SK-N-SH treated with all-trans-retinoic acid at 6 μM for 48 hours (cell line): ENCODE measurements at regions not wholly inside any gene's neighbourhood (a gene's known extent, or its start where the extent isn't known, plus 50 kb on each side); places are given as distances from the start of the nearest gene placed in this dataset.

Experiments
- ATAC-seq: fragments of 200-7000 bp; cut with Tn5 transposase; 3 replicates; pipeline ENCODE4 v1.9.1; 2020; ENCODE audit warnings: mild to moderate bottlenecking, moderate library complexity
- ARNTL ChIP-seq: fragments of 450-650 bp; formaldehyde crosslinking; IDR thresholded peaks from 2 replicates; pipeline ENCODE4 v1.5.0; 2020; ENCODE audit warnings: low read depth, mild to moderate bottlenecking, moderate library complexity, borderline replicate concordance
- BACH2 ChIP-seq: fragments of 250-450 bp; sonication (Bioruptor Pico); IDR thresholded peaks from 2 replicates; pipeline ENCODE4 v1.9.0; 2021; ENCODE audit warnings: mild to moderate bottlenecking, borderline replicate concordance
- CREB5 ChIP-seq: fragments of 250-450 bp; sonication (Bioruptor Pico); IDR thresholded peaks from 2 replicates; pipeline ENCODE4 v1.5.1; 2020; ENCODE audit warnings: low read depth, mild to moderate bottlenecking, moderate library complexity
- CSDC2 ChIP-seq: fragments of 250-450 bp; sonication (Bioruptor Pico); IDR thresholded peaks from 2 replicates; pipeline ENCODE4 v1.5.0; 2020; ENCODE audit warnings: mild to moderate bottlenecking, moderate library complexity
- GLIS3 ChIP-seq: fragments of 250-450 bp; sonication (Bioruptor Pico); IDR thresholded peaks from 2 replicates; pipeline ENCODE4 v1.5.0; 2020; ENCODE audit warnings: mild to moderate bottlenecking, moderate library complexity
- ISL1 ChIP-seq: fragments of 250-450 bp; sonication (Bioruptor Pico); IDR thresholded peaks from 2 replicates; pipeline ENCODE4 v2.1.2; 2022; ENCODE audit warnings: mild to moderate bottlenecking, moderate library complexity
- OSR1 ChIP-seq: fragments of 250-450 bp; sonication (Bioruptor Pico); IDR thresholded peaks from 2 replicates; pipeline ENCODE4 v1.8.0; 2022; ENCODE audit warnings: moderate library complexity, mild to moderate bottlenecking, inconsistent platforms
- PATZ1 ChIP-seq: fragments of 250-450 bp; sonication (Bioruptor Pico); IDR thresholded peaks from 2 replicates; pipeline ENCODE4 v1.8.0; 2020; ENCODE audit warnings: mild to moderate bottlenecking, moderate library complexity, borderline replicate concordance
- POU6F1 ChIP-seq: fragments of 250-450 bp; sonication (Bioruptor Pico); IDR thresholded peaks from 2 replicates; pipeline ENCODE4 v1.8.0; 2021; ENCODE audit warnings: low read depth, mild to moderate bottlenecking, moderate library complexity, borderline replicate concordance
- PPARA ChIP-seq: fragments of 250-450 bp; sonication (Bioruptor Pico); IDR thresholded peaks from 2 replicates; pipeline ENCODE4 v1.5.0; 2020; ENCODE audit warnings: mild to moderate bottlenecking, borderline replicate concordance
- RARB ChIP-seq: fragments of 250-450 bp; sonication (Bioruptor Pico); IDR thresholded peaks from 2 replicates; pipeline ENCODE4 v1.8.0; 2021; ENCODE audit warnings: mild to moderate bottlenecking, moderate library complexity
- SNAI2 ChIP-seq: fragments of 250-450 bp; sonication (Bioruptor Pico); IDR thresholded peaks from 2 replicates; pipeline ENCODE4 v1.5.0; 2020; ENCODE audit warnings: mild to moderate bottlenecking, moderate library complexity
- TCF4 ChIP-seq: fragments of 250-450 bp; sonication (Bioruptor Pico); IDR thresholded peaks from 2 replicates; pipeline ENCODE4 v1.8.0; 2021; ENCODE audit warnings: mild to moderate bottlenecking, moderate library complexity, borderline replicate concordance
- TOX ChIP-seq: fragments of 250-450 bp; sonication (Bioruptor Pico); IDR thresholded peaks from 2 replicates; pipeline ENCODE4 v1.8.0; 2021; ENCODE audit warnings: mild to moderate bottlenecking, moderate library complexity, borderline replicate concordance
- TSHZ2 ChIP-seq: fragments of 250-450 bp; sonication (Bioruptor Pico); IDR thresholded peaks from 2 replicates; pipeline ENCODE4 v1.5.0; 2020; ENCODE audit warnings: mild to moderate bottlenecking, moderate library complexity
- ZFP3 ChIP-seq: fragments of 250-450 bp; sonication (Bioruptor Pico); IDR thresholded peaks from 2 replicates; pipeline ENCODE4 v1.5.0; 2020; ENCODE audit warnings: mild to moderate bottlenecking, moderate library complexity
- ZFP30 ChIP-seq: fragments of 450-650 bp; formaldehyde crosslinking; IDR thresholded peaks from 2 replicates; pipeline ENCODE4 v1.5.0; 2022; ENCODE audit warnings: mild to moderate bottlenecking, moderate library complexity
- ZNF565 ChIP-seq: fragments of 450-650 bp; formaldehyde crosslinking; conservative IDR thresholded peaks from 2 replicates; pipeline ENCODE4 v1.5.0; 2020; ENCODE audit warnings: low read depth, mild to moderate bottlenecking, moderate library complexity
- ZNF70 ChIP-seq: fragments of 450-650 bp; formaldehyde crosslinking; IDR thresholded peaks from 2 replicates; pipeline ENCODE4 v1.5.0; 2020; ENCODE audit warnings: mild to moderate bottlenecking, moderate library complexity
- ZNF8 ChIP-seq: fragments of 450-650 bp; formaldehyde crosslinking; IDR thresholded peaks from 2 replicates; pipeline ENCODE4 v1.5.0; 2020; ENCODE audit warnings: mild to moderate bottlenecking, moderate library complexity

- ATAC-seq, result no peak
- TF ChIP-seq ZNF8 (CRISPR knock-in tag) (no peak), CSDC2 (CRISPR knock-in tag) (no peak), TSHZ2 (CRISPR knock-in tag) (no peak), ARNTL (no peak), RARB (CRISPR knock-in tag) (no peak), ZFP3 (CRISPR knock-in tag) (no peak), PATZ1 (CRISPR knock-in tag) (no peak), ISL1 (CRISPR knock-in tag) (no peak), CREB5 (CRISPR knock-in tag) (no peak), ZNF70 (no peak), PPARA (CRISPR knock-in tag) (no peak)
Measured at GRCh38 chr3:109882144-109882543, 544.8 kb upstream of the DPPA4 start.

GRCh38 chr3:109887293-109887692, 549.9 kb upstream of the DPPA4 start:
- TF ChIP-seq SNAI2 (CRISPR knock-in tag), result no peak
- TF ChIP-seq TOX (CRISPR knock-in tag), result no peak
- TF ChIP-seq ARNTL, result no peak
- TF ChIP-seq OSR1 (CRISPR knock-in tag), result no peak
- no peak for TF ChIP-seq ZNF565 (CRISPR knock-in tag)
- no peak for TF ChIP-seq PPARA (CRISPR knock-in tag)
- TF ChIP-seq ZNF8 (CRISPR knock-in tag), result no peak
- TF ChIP-seq RARB (CRISPR knock-in tag), result no peak
- TF ChIP-seq ISL1 (CRISPR knock-in tag), result no peak
- no peak for TF ChIP-seq ZFP30 (CRISPR knock-in tag)
- TF ChIP-seq POU6F1 (CRISPR knock-in tag), result no peak
- no peak for TF ChIP-seq ZNF70
- TF ChIP-seq CREB5 (CRISPR knock-in tag), result no peak
- no peak for TF ChIP-seq GLIS3 (CRISPR knock-in tag)
- no peak for TF ChIP-seq TSHZ2 (CRISPR knock-in tag)
- TF ChIP-seq PATZ1 (CRISPR knock-in tag), result no peak
- no peak for TF ChIP-seq BACH2 (CRISPR knock-in tag)
- no peak for TF ChIP-seq TCF4
- no peak for ATAC-seq
